HG02642 (cell line): ENCODE measurements at regions not wholly inside any gene's neighbourhood (a gene's known extent, or its start where the extent isn't known, plus 50 kb on each side); places are given as distances from the start of the nearest gene placed in this dataset.
"Not testable (repeated sequence)": the region's sequence is repeated elsewhere in the genome, so short reads cannot be mapped to it uniquely, and the experiment has no call there.

Experiments
- ATAC-seq: cut with Tn5 transposase; IDR thresholded peaks from one replicate; pipeline ENCODE4 v1.9.1; 2021; ENCODE audit warnings: mild to moderate bottlenecking; ENCODE audit not compliant: unreplicated experiment, poor library complexity

GRCh38 chr3:74009961-74010844 lies 385.5 kb upstream of the PDZRN3 start:
- no peak for ATAC-seq

GRCh38 chr3:74004386-74004785 lies 379.6 kb upstream of the PDZRN3 start:
- no peak for ATAC-seq

- no peak for ATAC-seq
Measured at GRCh38 chr3:74003734-74004133, 379.0 kb upstream of the PDZRN3 start.

DNA sequence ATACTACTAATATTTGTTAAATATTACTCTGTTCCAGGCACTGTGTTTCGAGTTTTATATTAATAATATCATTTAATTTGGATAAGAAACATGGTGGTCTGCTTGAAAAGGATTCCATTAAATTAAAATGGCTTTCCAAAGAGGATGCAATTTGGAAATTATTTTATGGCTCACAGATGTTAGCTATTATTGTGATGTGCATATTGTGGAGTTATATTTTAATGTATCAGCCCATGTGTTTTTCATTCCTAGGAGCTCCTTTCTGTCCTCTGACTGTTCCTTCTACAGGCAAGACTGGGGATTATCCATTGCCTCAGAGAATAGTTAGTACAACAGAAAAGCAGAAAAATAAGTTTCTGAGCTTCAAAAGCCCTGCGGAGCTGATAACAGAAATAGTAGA lies 376.7 kb upstream of the PDZRN3 start:
- no peak for ATAC-seq

- no peak for ATAC-seq
Measured at GRCh38 chr3:74000725-74001124, 376.0 kb upstream of the PDZRN3 start.

GRCh38 chr3:73999501-73999900 lies 374.8 kb upstream of the PDZRN3 start:
- ATAC-seq = no peak

DNA sequence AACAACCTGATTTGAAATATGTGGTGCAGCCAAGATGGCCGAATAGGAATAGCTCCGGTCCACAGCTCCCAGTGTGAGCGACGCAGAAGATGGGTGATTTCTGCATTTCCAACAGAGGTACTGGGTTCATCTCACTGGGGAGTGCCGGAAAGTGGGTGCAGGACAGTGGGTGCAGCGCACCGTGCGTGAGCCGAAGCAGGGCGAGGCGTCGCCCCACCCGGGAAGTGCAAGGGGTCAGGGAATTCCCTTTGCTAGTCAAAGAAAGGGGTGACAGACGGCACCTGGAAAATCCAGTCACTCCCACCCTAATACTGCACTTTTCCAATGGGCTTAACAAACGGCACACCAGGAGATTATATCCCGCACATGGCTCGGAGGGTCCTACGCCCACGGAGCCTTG lies 365.9 kb upstream of the PDZRN3 start:
- not testable (repeated sequence) for ATAC-seq

DNA sequence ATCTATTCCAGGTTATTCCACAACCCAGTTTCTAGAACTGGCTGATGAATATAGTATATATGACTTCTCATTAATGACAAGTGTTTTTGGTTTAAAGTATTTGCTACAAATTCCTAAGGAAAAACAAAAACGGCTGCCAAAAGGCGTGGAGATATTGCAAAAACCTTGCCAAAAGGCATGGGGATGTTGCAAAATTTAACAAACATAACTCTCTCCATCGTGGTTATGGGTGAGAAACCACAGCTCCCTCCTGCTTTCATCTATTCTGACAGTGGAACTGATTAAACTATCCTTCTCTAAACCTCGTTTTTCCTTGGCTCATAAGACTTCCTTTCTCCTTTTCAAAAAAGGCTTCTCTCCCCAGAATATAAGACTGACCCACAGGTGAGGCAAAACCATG lies 342.0 kb upstream of the PDZRN3 start:
- no peak for ATAC-seq

DNA sequence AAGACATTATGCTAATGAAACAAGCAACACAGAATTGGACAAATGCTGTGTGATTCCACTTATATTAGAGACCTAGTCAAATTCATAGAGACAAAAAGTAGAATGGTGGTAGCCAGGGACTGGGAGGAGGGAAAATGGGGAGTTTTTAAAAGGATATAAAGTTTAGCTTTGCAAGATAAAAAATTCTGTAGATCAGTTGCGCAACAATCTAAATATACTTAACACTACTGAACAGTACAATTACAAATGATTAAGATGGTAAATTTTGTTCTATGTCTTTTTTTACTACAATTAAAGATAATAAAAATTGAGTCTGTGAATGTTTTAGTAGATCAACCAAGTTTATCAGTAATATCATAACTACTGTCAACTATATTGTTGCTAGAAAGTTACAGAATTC lies 340.1 kb upstream of the PDZRN3 start:
- no peak for ATAC-seq

- ATAC-seq = no peak
Measured at GRCh38 chr3:73955494-73956070, 330.8 kb upstream of the PDZRN3 start.

DNA sequence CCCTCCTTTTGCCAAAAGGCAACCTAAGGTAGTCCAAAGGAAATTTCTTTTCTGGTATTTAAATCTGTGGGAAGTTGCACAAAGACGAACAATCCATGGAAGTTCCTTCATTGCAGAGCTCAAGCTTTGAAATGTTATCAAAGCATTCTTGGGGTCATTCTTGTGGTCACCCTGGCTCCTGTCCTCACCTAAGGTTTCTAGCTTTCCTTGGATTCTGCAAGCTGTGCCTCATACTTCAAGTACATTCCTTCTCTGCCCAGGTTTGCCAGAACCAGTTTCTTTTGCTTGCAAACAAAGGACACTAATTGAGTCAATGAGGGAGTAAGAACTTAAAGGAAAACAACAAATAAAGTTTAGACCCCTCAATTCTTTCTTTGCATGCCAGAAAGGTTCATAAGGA lies 329.8 kb upstream of the PDZRN3 start:
- no peak for ATAC-seq

DNA sequence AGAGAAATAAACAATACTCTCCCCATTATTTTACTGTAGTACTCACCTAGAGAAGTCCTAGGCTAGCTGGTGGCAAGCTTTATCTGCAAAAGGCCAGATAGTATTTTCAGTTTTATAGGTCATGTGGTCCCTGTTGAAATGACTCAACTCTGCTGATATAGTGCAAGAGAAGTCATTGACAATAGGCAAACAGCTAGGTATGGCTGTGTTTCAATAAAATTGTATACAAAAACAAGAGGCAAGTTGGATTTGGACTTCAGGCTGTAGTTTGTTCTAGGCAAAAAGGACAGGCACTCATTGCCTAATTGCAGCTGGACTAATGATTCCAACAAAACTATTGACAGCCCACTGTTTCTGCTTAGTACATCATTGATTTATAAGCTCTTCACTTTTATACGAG lies 328.0 kb upstream of the PDZRN3 start:
- no peak for ATAC-seq

GRCh38 chr3:73950865-73951558 lies 326.3 kb upstream of the PDZRN3 start:
- no peak for ATAC-seq

DNA sequence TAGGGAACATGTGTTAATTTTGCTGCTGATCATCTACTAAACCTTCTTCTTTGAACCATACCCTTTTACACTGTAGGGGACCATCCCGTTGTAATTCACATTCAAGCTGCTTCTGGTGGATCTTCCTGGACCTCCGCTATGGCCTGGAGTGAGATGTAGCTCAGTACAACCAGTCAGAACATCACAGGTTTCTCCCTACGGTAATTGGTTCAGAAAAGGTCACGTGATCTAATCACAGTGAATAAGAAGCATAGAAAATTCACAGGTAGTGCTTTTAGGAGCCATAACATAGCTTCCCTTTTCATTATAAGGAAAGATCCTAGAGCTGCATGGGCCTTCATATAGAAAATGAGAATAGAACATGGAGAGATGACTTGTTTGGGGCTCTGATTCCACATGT lies 320.8 kb upstream of the PDZRN3 start:
- no peak for ATAC-seq

DNA sequence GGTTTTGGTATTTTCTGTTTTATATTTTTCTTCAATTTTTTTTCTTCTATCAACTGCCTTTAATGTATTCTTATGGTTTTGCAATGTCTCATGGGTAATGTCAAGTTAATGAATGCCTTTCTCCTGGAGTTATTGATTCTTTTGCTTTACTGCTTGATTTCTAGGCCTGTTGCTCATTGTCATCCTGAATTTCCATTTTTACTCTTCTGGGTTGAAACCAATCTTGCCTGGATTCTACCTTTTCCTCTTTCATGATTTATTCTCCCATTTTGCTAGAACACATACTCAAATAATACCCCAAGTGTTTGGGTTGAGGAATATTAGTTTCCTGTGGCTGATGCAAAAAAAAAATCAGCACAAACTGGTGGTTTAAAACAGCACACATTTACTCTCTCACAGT lies 315.2 kb upstream of the PDZRN3 start:
- ATAC-seq = no peak

DNA sequence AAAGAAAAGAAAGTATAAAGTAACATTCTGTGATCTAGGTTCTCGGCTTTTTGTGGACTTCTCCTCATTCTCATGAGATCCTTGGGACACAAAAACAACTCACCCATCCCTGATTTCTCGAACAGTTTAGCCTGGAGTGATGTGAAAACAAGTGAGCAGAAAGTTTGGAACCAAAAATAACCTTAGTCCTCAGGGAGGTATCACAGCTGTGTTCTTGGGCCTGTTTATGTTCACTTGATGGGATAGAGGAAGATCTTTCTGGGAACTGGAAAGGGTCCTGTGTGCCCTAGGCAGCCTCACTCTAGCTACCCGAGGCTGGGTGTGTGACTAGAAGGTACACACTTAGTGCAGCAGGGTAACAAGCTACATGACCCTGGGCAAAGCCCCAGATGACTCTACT lies 308.8 kb upstream of the PDZRN3 start:
- no peak for ATAC-seq

DNA sequence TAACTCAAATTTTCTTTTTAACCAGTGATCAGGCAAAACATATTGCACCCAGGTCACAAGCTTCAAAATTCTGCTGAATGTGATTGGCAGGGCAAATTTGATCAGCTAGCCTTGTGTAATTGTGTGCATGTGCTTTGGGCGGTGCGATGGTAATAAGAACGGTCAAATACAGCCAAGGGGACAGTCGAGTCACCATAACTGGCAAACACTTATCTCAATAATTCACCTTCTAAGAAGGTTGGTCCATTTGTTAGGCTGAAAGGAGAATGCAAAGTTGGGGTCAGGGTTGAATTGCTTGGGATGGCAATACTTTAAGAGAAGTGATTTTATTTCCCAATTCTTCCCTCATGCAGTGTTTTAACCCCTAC lies 302.4 kb upstream of the PDZRN3 start:
- no peak for ATAC-seq

DNA sequence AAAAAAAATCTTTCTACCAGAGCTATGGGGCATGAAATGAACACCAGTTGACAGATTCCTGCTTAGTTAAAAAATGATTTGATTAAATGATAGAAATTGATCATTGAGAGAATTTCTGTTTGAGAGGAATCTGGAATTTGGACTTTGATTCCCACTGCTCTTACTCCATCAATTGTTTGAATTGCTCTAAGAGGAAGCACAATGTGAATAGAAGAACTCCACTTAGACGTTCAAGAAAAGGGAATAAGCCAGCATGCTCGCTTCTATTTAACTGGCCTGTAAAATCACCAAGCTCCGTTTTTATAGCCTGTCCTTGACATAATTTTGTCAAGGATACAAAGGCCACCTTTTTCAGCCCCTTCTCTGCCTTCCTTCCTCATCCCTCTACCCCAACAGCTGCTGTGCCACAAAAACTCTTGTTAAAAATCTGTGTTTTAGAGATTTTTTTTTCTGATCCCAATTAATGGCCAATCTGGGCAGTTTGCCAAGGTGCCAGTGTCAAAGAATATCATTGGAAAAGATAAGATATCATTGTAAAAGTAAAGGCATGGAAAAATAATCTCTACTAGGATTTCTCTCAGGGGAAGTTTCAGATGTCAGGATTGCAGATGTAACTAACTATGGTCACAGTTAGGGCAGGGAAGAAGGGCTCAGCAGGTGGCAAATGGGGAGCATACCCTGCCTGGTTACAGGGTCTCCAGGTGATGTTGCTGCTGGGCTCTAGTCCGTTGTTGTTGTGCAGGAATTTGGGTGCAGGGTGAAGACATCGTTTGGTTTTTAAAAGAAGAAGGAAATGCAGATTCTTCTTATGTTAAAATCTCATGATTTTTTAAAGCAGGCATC lies 301.8 kb upstream of the PDZRN3 start:
- ATAC-seq = no peak

GRCh38 chr3:73925011-73925410 lies 300.3 kb upstream of the PDZRN3 start:
- no peak for ATAC-seq

DNA sequence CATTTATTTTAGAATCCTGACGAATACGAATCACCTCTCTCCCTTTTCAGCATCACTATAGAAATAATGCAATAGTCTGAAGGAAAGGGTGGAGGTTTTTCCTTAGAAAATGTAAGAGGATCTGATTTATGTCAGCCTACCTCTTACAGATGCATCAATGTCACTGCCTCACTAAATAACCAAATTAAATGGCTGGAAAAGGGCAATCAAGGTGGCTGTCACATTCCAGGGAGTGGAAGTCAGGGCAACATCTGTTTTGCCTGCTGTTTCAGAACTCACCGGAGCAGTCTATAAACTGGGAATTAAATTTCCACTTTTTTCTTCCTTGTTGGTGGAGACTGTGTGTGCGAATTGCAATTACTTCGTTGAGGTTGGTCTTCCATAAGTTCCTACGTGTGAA lies 299.3 kb upstream of the PDZRN3 start:
- no peak for ATAC-seq

GRCh38 chr3:73917643-73918042 lies 292.9 kb upstream of the PDZRN3 start:
- no peak for ATAC-seq
